ENCODE measurements at regions not wholly inside any gene's neighbourhood (a gene's known extent, or its start where the extent isn't known, plus 50 kb on each side); places are given as distances from the start of the nearest gene placed in this dataset.

GRCh38 chrX:39248330-39248729, 447.1 kb downstream of the MID1IP1 start:
- TF ChIP-seq ZBTB1 (tag by site-specific recombination; IDR thresholded peaks at IDR 0.05) (no peak), ZNF114 (tag by site-specific recombination; IDR thresholded peaks at IDR 0.05) (no peak), MEIS1 (CRISPR knock-in tag; IDR thresholded peaks at IDR 0.05; ENCODE audit: borderline replicate concordance) (no peak), ZNF23 (tag by site-specific recombination; IDR thresholded peaks at IDR 0.05; ENCODE audit: borderline replicate concordance) (no peak), ZNF311 (tag by site-specific recombination; IDR thresholded peaks at IDR 0.05; ENCODE audit: borderline replicate concordance) (no peak), CTCF (tag by site-specific recombination; IDR thresholded peaks at IDR 0.05) (no peak), ZNF121 (tag by site-specific recombination; IDR thresholded peaks at IDR 0.05) (no peak), ZNF623 (tag by site-specific recombination; IDR thresholded peaks at IDR 0.05) (no peak), ZBTB21 (tag by site-specific recombination; IDR thresholded peaks at IDR 0.05) (no peak), ZNF701 (tag by site-specific recombination; IDR thresholded peaks at IDR 0.05) (no peak), ZNF341 (tag by site-specific recombination; IDR thresholded peaks at IDR 0.05; ENCODE audit: low read depth) (no peak), TCF7L2 (IDR thresholded peaks at IDR 0.05; ENCODE audit: borderline replicate concordance, low read depth, low read length) (no peak), REST (tag by site-specific recombination; IDR thresholded peaks at IDR 0.05) (no peak), PBX3 (CRISPR knock-in tag; IDR thresholded peaks at IDR 0.05) (no peak)

All from HEK293 (cell line).